Right lobe of liver (tissue), 4 donors: ENCODE measurements at regions not wholly inside any gene's neighbourhood (a gene's known extent, or its start where the extent isn't known, plus 50 kb on each side); places are given as distances from the start of the nearest gene placed in this dataset.

Experiments used
- POLR2A ChIP-seq: fragments of 450-650 bp; IDR thresholded peaks from one replicate; pipeline ENCODE4 v1.6.1; 2017; ENCODE audit warnings: antibody characterized with exemption, mild to moderate bottlenecking
- TF ChIP-seq, protein P1 (sequence below), 4 donors: fragments of 200-600 bp in 3 of 4; fragments of 450-650 bp in 1 of 4; IDR thresholded peaks; one replicate each; pipeline versions ENCODE4 v1.5.1 to v1.8.0; 2016 to 2022; ENCODE audit warnings: antibody characterized with exemption in 4 of 4, mild to moderate bottlenecking in 2 of 4
- donor health status: DM: no; HTN: no; CAD: no.
- donor health status: DM: no; HTN: no; CAD: no.
- donor health status: DM: no; HTN: yes; CAD: no.

DNA sequence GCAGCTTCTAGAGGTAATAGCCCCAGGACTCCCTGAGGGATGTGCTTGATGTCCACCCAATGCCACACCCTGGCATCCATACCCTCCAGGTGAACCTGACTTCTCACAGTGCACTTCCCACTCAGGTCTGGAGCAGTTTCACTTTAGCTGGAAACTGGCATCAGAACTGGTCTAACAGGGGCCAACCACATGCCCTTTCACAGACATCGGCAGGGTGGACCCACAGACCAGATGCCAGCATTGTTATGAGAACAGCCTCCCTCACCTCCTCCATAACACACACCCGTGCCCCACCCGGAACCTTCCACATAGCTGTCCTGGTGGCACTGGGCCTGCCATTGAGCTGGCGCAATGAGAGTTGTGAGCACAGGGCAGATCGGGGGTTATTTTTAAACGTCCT, 77.4 kb upstream of the GPR12 start:
- TF ChIP-seq, protein P1, sequence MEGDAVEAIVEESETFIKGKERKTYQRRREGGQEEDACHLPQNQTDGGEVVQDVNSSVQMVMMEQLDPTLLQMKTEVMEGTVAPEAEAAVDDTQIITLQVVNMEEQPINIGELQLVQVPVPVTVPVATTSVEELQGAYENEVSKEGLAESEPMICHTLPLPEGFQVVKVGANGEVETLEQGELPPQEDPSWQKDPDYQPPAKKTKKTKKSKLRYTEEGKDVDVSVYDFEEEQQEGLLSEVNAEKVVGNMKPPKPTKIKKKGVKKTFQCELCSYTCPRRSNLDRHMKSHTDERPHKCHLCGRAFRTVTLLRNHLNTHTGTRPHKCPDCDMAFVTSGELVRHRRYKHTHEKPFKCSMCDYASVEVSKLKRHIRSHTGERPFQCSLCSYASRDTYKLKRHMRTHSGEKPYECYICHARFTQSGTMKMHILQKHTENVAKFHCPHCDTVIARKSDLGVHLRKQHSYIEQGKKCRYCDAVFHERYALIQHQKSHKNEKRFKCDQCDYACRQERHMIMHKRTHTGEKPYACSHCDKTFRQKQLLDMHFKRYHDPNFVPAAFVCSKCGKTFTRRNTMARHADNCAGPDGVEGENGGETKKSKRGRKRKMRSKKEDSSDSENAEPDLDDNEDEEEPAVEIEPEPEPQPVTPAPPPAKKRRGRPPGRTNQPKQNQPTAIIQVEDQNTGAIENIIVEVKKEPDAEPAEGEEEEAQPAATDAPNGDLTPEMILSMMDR (IDR thresholded peaks at IDR 0.05), result no peak
- no peak for TF ChIP-seq POLR2A
